Lung (tissue), 11 donors: ENCODE measurements at regions not wholly inside any gene's neighbourhood (a gene's known extent, or its start where the extent isn't known, plus 50 kb on each side); places are given as distances from the start of the nearest gene placed in this dataset.

Experiments
- ATAC-seq: fragments of 200-7000 bp; cut with Tn5 transposase; one replicate; pipeline ENCODE4 v1.9.1; 2020; ENCODE audit warnings: moderate number of reproducible peaks; ENCODE audit not compliant: insufficient read depth, low FRiP score
- DNase-seq, 3 donors: peaks; one replicate each; pipeline ENCODE4 v3.0.0-alpha.2; 2013 to 2017
- H3K27ac ChIP-seq, 2 donors: one replicate each; pipeline ENCODE4 v1.5.1; 2013; ENCODE audit warnings: mild to moderate bottlenecking in 2 of 2, moderate library complexity in 2 of 2, control low read depth in 1 of 2, inconsistent platforms in 1 of 2, low read depth in 1 of 2, low read length in 1 of 2
- H3K27me3 ChIP-seq, 3 donors: one replicate each; pipeline ENCODE4 v1.5.1; 2013; ENCODE audit warnings: low read length in 2 of 3; ENCODE audit not compliant: control insufficient read depth in 3 of 3, insufficient read depth in 3 of 3
- H3K36me3 ChIP-seq, 4 donors: one replicate each; pipeline ENCODE4 v1.5.1; 2013; ENCODE audit warnings: low read length in 4 of 4, mild to moderate bottlenecking in 1 of 4, moderate library complexity in 1 of 4; ENCODE audit not compliant: control insufficient read depth in 4 of 4, insufficient read depth in 4 of 4
- H3K4me1 ChIP-seq, 5 donors: one replicate each; pipeline ENCODE4 v1.5.1; 2013; ENCODE audit warnings: low read length in 5 of 5, mild to moderate bottlenecking in 2 of 5, moderate library complexity in 1 of 5; ENCODE audit not compliant: control insufficient read depth in 5 of 5, insufficient read depth in 5 of 5
- H3K4me3 ChIP-seq: one replicate; pipeline ENCODE4 v1.5.1; 2013; ENCODE audit warnings: mild to moderate bottlenecking, control low read depth, moderate library complexity
- H3K9ac ChIP-seq, 2 donors: one replicate each; pipeline ENCODE4 v1.5.1; 2013; ENCODE audit warnings: low read length in 2 of 2, control low read depth in 1 of 2; ENCODE audit not compliant: insufficient read depth in 1 of 2
- H3K9me3 ChIP-seq, 4 donors: one replicate each; pipeline ENCODE4 v1.5.1; 2013; ENCODE audit warnings: low read length in 3 of 4, mild to moderate bottlenecking in 1 of 4, moderate library complexity in 1 of 4; ENCODE audit not compliant: control insufficient read depth in 4 of 4, insufficient read depth in 3 of 4
- CTCF ChIP-seq: IDR thresholded peaks from 2 replicates; pipeline ENCODE4 v1.5.1; 2012; ENCODE audit warnings: mild to moderate bottlenecking; ENCODE audit errors: control extremely low read depth, extremely low read depth
- WGBS, 2 donors: extraction: QIAGEN DNeasy Blood & Tissue Kit; methylation state at CpG; one replicate each; pipeline ENCODE4 v1.1.7; 2013; 5-methylcytosine and 5-hydroxymethylcytosine counted together
- donor health status: control.
- donor health status: control.
- donor health status: Bipolar disorder and iron deficiency.
- donor health status: healthy.
- donor health status: DM: yes; HTN: yes; CAD: no.

GRCh38 chr2:13103778-13104493 is 387.2 kb downstream of the TRIB2 start:
- H3K27ac ChIP-seq, result no peak overlapping the region
- no peak for ATAC-seq
- WGBS, 2 donors, result 68 to 83% methylated on average over 5 of the region's 5 CpGs
- H3K9ac ChIP-seq, result no peak overlapping the region
- H3K4me3 ChIP-seq, result no peak overlapping the region
- TF ChIP-seq CTCF, result no peak
- H3K9me3 ChIP-seq, result no peaks in the 10 kb centered on the region
- peaks cover 0 to 34% (median 7%) of the 10 kb centered on the region in 5 donors for H3K4me1 ChIP-seq
- no peak for DNase-seq
- H3K36me3 ChIP-seq, result no peaks in the 10 kb centered on the region
- no peaks in the 10 kb centered on the region for H3K27me3 ChIP-seq

- H3K27ac ChIP-seq, result no peak overlapping the region
- H3K27me3 ChIP-seq, result no peaks in the 10 kb centered on the region
- peaks cover 0 to 34% (median 7%) of the 10 kb centered on the region in 5 donors for H3K4me1 ChIP-seq
- no peaks in the 10 kb centered on the region for H3K36me3 ChIP-seq
- H3K9ac ChIP-seq, result no peak overlapping the region
- DNase-seq, result peak in 2 of 3 donors; percentile 14 to 55
- TF ChIP-seq CTCF, result no peak
- ATAC-seq, result no peak
- H3K4me3 ChIP-seq, result no peak overlapping the region
- H3K9me3 ChIP-seq, result no peaks in the 10 kb centered on the region
Measured at GRCh38 chr2:13104723-13105122, 388.0 kb downstream of the TRIB2 start.

DNA sequence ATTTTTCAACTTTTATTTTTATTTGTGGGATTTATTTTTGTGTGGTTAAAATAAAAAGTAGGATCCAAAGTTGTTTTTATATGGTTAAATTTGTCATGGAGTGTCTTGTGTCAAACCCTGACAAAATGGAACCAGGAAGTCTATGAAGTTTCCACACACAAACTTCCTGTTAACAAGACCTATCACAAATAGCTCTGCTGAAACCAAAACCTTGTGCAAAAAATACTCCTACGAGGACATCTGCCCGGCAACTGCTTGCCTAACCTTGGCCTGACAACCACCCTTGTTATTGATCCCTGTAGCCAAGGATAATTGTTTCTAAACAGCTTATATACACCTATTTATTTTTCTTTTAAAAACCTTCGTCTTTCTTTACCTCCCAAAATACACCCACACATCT is 389.6 kb downstream of the TRIB2 start:
- H3K4me1 ChIP-seq, result peaks cover 0 to 34% (median 7%) of the 10 kb centered on the region in 5 donors
- ATAC-seq, result no peak
- DNase-seq, result no peak
- no peaks in the 10 kb centered on the region for H3K9me3 ChIP-seq
- H3K27ac ChIP-seq, result no peak overlapping the region
- no peak overlapping the region for H3K4me3 ChIP-seq
- no peak overlapping the region for H3K9ac ChIP-seq
- 76 to 77% methylated on average over 3 of the region's 3 CpGs for WGBS, 2 donors
- TF ChIP-seq CTCF, result no peak
- no peaks in the 10 kb centered on the region for H3K27me3 ChIP-seq
- no peaks in the 10 kb centered on the region for H3K36me3 ChIP-seq

- peaks cover 0 to 6% (median 0%) of the 10 kb centered on the region in 5 donors for H3K4me1 ChIP-seq
- DNase-seq (no peak), ATAC-seq (no peak)
- no peak overlapping the region for H3K9ac ChIP-seq
- TF ChIP-seq CTCF, result no peak
- no peaks in the 10 kb centered on the region for H3K36me3 ChIP-seq
- 83 to 86% methylated on average over 3 of the region's 3 CpGs for WGBS, 2 donors
- no peak overlapping the region for H3K27ac ChIP-seq
- no peaks in the 10 kb centered on the region for H3K9me3 ChIP-seq
- no peaks in the 10 kb centered on the region for H3K27me3 ChIP-seq
- no peak overlapping the region for H3K4me3 ChIP-seq
Measured at GRCh38 chr2:13109516-13109915, 392.8 kb downstream of the TRIB2 start.
